Thymus (tissue), 11 donors: ENCODE measurements at regions not wholly inside any gene's neighbourhood (a gene's known extent, or its start where the extent isn't known, plus 50 kb on each side); places are given as distances from the start of the nearest gene placed in this dataset.

Experiments used
- DNase-seq, 9 donors: peaks; one replicate each; pipeline ENCODE4 v3.0.0-alpha.2; 2013; ENCODE audit warnings: low spot score in 9 of 9, low read depth in 6 of 9, missing footprints in 1 of 9
- H3K27ac ChIP-seq, 2 donors: one replicate each; pipeline ENCODE4 v1.5.1; 2013; ENCODE audit warnings: control low read depth in 1 of 2, low read depth in 1 of 2, low read length in 1 of 2, mild to moderate bottlenecking in 1 of 2, moderate library complexity in 1 of 2
- H3K27me3 ChIP-seq, 2 donors: one replicate each; pipeline ENCODE4 v1.5.1; 2013; ENCODE audit warnings: low read length in 1 of 2; ENCODE audit not compliant: control insufficient read depth in 2 of 2, insufficient read depth in 1 of 2
- H3K36me3 ChIP-seq, 2 donors: one replicate each; pipeline ENCODE4 v1.5.1; 2013; ENCODE audit warnings: low read length in 1 of 2, mild to moderate bottlenecking in 1 of 2, moderate library complexity in 1 of 2; ENCODE audit not compliant: control insufficient read depth in 2 of 2, insufficient read depth in 2 of 2
- H3K4me1 ChIP-seq, 2 donors: one replicate each; pipeline ENCODE4 v1.5.1; 2013; ENCODE audit warnings: low read length in 2 of 2; ENCODE audit not compliant: control insufficient read depth in 2 of 2, insufficient read depth in 2 of 2
- H3K4me3 ChIP-seq, 2 donors: one replicate each; pipeline ENCODE4 v1.5.1; 2013; ENCODE audit warnings: low read length in 2 of 2, control low read depth in 1 of 2, mild to moderate bottlenecking in 1 of 2
- H3K9me3 ChIP-seq, 2 donors: one replicate each; pipeline ENCODE4 v1.5.1; 2013; ENCODE audit warnings: low read length in 1 of 2, mild to moderate bottlenecking in 1 of 2; ENCODE audit not compliant: control insufficient read depth in 2 of 2, insufficient read depth in 1 of 2
- WGBS: extraction: QIAGEN DNeasy Blood & Tissue Kit; methylation state at CpG from one replicate; pipeline ENCODE4 v1.1.7; 2013; 5-methylcytosine and 5-hydroxymethylcytosine counted together
- donor health status: healthy.

GRCh38 chr5:51734677-51735076, 351.4 kb downstream of the ISL1 start:
- DNase-seq, result no peak
- no peaks in the 10 kb centered on the region for H3K9me3 ChIP-seq
- WGBS, result 95% methylated on average over 3 of the region's 3 CpGs
- H3K27ac ChIP-seq, result no peak overlapping the region
- H3K36me3 ChIP-seq, result no peaks in the 10 kb centered on the region
- no peaks in the 10 kb centered on the region for H3K4me1 ChIP-seq
- no peaks in the 10 kb centered on the region for H3K27me3 ChIP-seq
- no peak overlapping the region for H3K4me3 ChIP-seq

GRCh38 chr5:51746023-51746422, 362.8 kb downstream of the ISL1 start:
- Histone ChIP-seq H3K4me1 (no peaks in the 10 kb centered on the region), H3K36me3 (no peaks in the 10 kb centered on the region), H3K27ac (no peak overlapping the region), H3K27me3 (no peaks in the 10 kb centered on the region), H3K9me3 (peaks cover 0 to 4% of the 10 kb centered on the region in 2 donors), H3K4me3 (no peak overlapping the region)
- DNase-seq, result no peak

GRCh38 chr5:51748647-51749046, 365.4 kb downstream of the ISL1 start:
- Histone ChIP-seq H3K36me3 (no peaks in the 10 kb centered on the region), H3K27me3 (no peaks in the 10 kb centered on the region), H3K4me1 (no peaks in the 10 kb centered on the region), H3K4me3 (no peak overlapping the region), H3K9me3 (no peaks in the 10 kb centered on the region), H3K27ac (no peak overlapping the region)
- DNase-seq, result no peak
- 80% methylated on average over 2 of the region's 2 CpGs for WGBS
